KMS-11 (cell line): ENCODE measurements at regions not wholly inside any gene's neighbourhood (a gene's known extent, or its start where the extent isn't known, plus 50 kb on each side); places are given as distances from the start of the nearest gene placed in this dataset.

ENCODE experiments used
- H2AFZ ChIP-seq: fragments of 200-600 bp; sonication (generic); 2 replicates; pipeline ENCODE4 v1.6.1; 2016; ENCODE audit warnings: antibody characterized with exemption, mixed run types, low read depth
- H3K27ac ChIP-seq: fragments of 200-600 bp; sonication (generic); 2 replicates; pipeline ENCODE4 v1.6.1; 2016; ENCODE audit warnings: mild to moderate bottlenecking, mixed run types
- H3K27me3 ChIP-seq: fragments of 200-600 bp; sonication (generic); 2 replicates; pipeline ENCODE4 v1.6.1; 2017; ENCODE audit warnings: mild to moderate bottlenecking, low read depth, mixed run types, moderate library complexity; ENCODE audit not compliant: insufficient read depth
- H3K36me3 ChIP-seq: fragments of 200-600 bp; sonication (generic); 2 replicates; pipeline ENCODE4 v1.6.1; 2017; ENCODE audit warnings: mild to moderate bottlenecking, mixed run types; ENCODE audit not compliant: insufficient read depth
- H3K4me1 ChIP-seq: fragments of 200-600 bp; sonication (generic); 2 replicates; pipeline ENCODE4 v1.6.1; 2016; ENCODE audit warnings: mild to moderate bottlenecking, low read depth, mixed run types; ENCODE audit not compliant: poor library complexity, severe bottlenecking
- H3K4me2 ChIP-seq: fragments of 200-600 bp; sonication (generic); 2 replicates; pipeline ENCODE4 v1.7.0; 2016; ENCODE audit warnings: mild to moderate bottlenecking, mixed run types
- H3K4me3 ChIP-seq: fragments of 200-600 bp; sonication (generic); IDR thresholded peaks from 2 replicates; pipeline ENCODE4 v1.6.1; 2017; ENCODE audit warnings: low read depth, low read length, mixed read lengths; ENCODE audit not compliant: insufficient read depth
- H3K79me2 ChIP-seq: fragments of 200-600 bp; sonication (generic); 2 replicates; pipeline ENCODE4 v1.6.1; 2016; ENCODE audit warnings: low read depth, mixed run types; ENCODE audit not compliant: insufficient read depth
- H3K9ac ChIP-seq: fragments of 200-600 bp; sonication (generic); 2 replicates; pipeline ENCODE4 v1.6.1; 2016; ENCODE audit warnings: mild to moderate bottlenecking, mixed run types
- H4K20me1 ChIP-seq: fragments of 200-600 bp; sonication (generic); 2 replicates; pipeline ENCODE4 v1.6.1; 2016; ENCODE audit warnings: mild to moderate bottlenecking, mixed run types; ENCODE audit not compliant: insufficient read depth
- CTCF ChIP-seq: fragments of 200-600 bp; sonication (generic); conservative IDR thresholded peaks from 2 replicates; pipeline ENCODE4 v1.6.1; 2017; ENCODE audit warnings: low read depth, mild to moderate bottlenecking, antibody characterized with exemption, low read length, moderate library complexity, mixed read lengths

GRCh38 chr10:128868481-128868880 is 598.6 kb upstream of the MGMT start:
- Histone ChIP-seq H3K4me1 (no peaks in the 10 kb centered on the region), H2AFZ (no peak overlapping the region), H3K4me3 (no peak overlapping the region), H4K20me1 (no peaks in the 10 kb centered on the region), H3K4me2 (no peak overlapping the region), H3K27ac (no peak overlapping the region), H3K36me3 (no peaks in the 10 kb centered on the region), H3K27me3 (no peaks in the 10 kb centered on the region), H3K9ac (no peak overlapping the region), H3K79me2 (no peaks in the 10 kb centered on the region)
- TF ChIP-seq CTCF: no peak

GRCh38 chr10:128869101-128869749 is 597.8 kb upstream of the MGMT start:
- TF ChIP-seq CTCF: no peak
- H3K9ac ChIP-seq: no peak overlapping the region

GRCh38 chr10:128870830-128871597 is 596.0 kb upstream of the MGMT start:
- Histone ChIP-seq H3K4me3 (no peak overlapping the region), H3K4me2 (no peak overlapping the region), H3K4me1 (no peaks in the 10 kb centered on the region), H3K9ac (no peak overlapping the region), H2AFZ (no peak overlapping the region), H3K27ac (no peak overlapping the region), H4K20me1 (no peaks in the 10 kb centered on the region), H3K79me2 (no peaks in the 10 kb centered on the region), H3K36me3 (no peaks in the 10 kb centered on the region), H3K27me3 (no peaks in the 10 kb centered on the region)
- TF ChIP-seq CTCF: no peak

More at GRCh38 chr10:128869101-128869749, 597.8 kb upstream of the MGMT start:
- Histone ChIP-seq H3K4me3 (no peak overlapping the region), H2AFZ (no peak overlapping the region), H3K27me3 (no peaks in the 10 kb centered on the region), H3K36me3 (no peaks in the 10 kb centered on the region), H3K27ac (no peak overlapping the region), H4K20me1 (no peaks in the 10 kb centered on the region), H3K4me2 (no peak overlapping the region), H3K4me1 (no peaks in the 10 kb centered on the region), H3K79me2 (no peaks in the 10 kb centered on the region)

- no peak overlapping the region for H2AFZ ChIP-seq
- no peaks in the 10 kb centered on the region for H3K79me2 ChIP-seq
- H3K4me3 ChIP-seq: no peak overlapping the region
- H3K27me3 ChIP-seq: no peaks in the 10 kb centered on the region
- TF ChIP-seq CTCF: no peak
- H3K9ac ChIP-seq: no peak overlapping the region
- H3K4me1 ChIP-seq: no peaks in the 10 kb centered on the region
- H4K20me1 ChIP-seq: no peaks in the 10 kb centered on the region
- no peak overlapping the region for H3K4me2 ChIP-seq
- no peaks in the 10 kb centered on the region for H3K36me3 ChIP-seq
- H3K27ac ChIP-seq: no peak overlapping the region
Observed at GRCh38 chr10:128871671-128872231, 595.3 kb upstream of the MGMT start.
